ENCODE measurements at regions not wholly inside any gene's neighbourhood (a gene's known extent, or its start where the extent isn't known, plus 50 kb on each side); places are given as distances from the start of the nearest gene placed in this dataset.
"Not testable (repeated sequence)": the region's sequence is repeated elsewhere in the genome, so short reads cannot be mapped to it uniquely, and the experiment has no call there.

- no peak for DNase-seq
Observed at GRCh38 chr4:181835348-181835747, 407.9 kb upstream of the TENM3 start.

GRCh38 chr4:181838253-181838652 is 404.9 kb upstream of the TENM3 start:
- DNase-seq: no peak

DNA sequence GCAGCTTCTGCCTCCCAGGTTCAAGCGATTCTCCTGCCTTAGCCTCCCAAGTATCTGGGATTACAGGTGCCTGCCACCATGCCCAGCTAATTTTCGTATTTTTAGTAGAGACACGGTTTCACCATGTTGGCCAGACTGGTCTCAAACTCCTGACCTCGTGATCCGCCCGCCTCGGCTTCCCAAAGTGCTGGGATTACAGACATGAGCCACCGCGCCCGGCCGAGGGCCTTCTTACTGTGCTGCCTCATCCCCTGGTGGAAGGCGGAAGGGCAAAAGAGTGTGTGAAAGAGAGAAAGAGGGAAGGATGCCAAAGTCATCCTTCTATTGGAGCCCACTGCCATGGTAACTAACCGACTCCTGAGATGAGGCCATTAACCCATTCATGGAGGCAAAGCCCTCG is 399.4 kb upstream of the TENM3 start:
- DNase-seq: not testable (repeated sequence)

GRCh38 chr4:181845617-181846016 is 397.6 kb upstream of the TENM3 start:
- no peak for DNase-seq

- no peak for DNase-seq
Observed at GRCh38 chr4:181846934-181847333, 396.3 kb upstream of the TENM3 start.

GRCh38 chr4:181848357-181848756 is 394.8 kb upstream of the TENM3 start:
- no peak for DNase-seq

GRCh38 chr4:181849472-181849871 is 393.7 kb upstream of the TENM3 start:
- DNase-seq: no peak

DNA sequence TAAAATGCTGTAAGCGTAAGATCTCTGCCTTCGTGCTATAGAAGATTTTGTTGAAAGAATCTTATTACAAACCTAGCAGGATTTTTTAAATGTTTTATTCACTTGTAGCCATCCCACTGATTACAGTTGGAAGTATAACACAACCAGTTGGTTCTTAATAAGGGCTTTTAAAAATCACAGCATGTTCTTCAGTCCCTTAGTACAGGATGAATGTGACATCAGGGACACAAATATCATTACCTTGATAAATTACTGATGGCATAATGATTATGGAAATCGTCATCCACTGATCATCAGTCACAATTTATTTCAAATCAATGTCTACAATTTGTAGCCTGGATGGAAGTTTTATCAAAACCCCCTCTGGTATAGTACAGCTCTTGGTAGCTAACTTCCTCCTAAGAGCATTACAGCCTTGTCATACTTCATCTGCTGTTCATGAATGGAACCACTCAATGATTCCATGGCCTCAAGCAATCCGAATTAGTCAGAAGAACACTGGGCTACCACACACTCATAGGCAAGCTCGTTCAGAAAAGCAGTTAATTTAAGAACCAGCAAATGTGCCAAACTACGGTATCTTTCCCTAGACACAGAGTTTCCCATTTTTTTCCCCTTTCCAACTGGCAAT is 389.2 kb upstream of the TENM3 start:
- no peak for DNase-seq

DNA sequence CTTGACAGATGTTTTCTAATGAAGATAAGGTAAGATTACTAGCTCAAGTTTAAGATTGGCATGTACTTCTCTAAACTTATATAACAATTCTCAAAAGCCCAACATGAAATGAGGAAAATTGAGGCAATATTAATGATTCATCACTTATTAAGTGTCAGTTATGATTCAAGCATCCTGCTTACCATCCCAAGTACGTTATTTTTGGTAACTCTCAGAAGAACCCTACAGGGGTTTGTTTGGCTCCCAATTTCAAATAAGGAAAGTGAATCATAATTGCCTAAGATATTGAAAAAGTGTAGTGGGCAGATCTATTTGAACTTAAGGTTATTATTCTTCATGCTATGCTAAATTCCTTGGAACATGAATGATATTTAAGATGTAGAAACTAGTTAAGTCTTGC is 387.9 kb upstream of the TENM3 start:
- no peak for DNase-seq

- not testable (repeated sequence) for DNase-seq
Observed at GRCh38 chr4:181857471-181857870, 385.7 kb upstream of the TENM3 start.

- no peak for DNase-seq
Observed at GRCh38 chr4:181858741-181859140, 384.5 kb upstream of the TENM3 start.

DNA sequence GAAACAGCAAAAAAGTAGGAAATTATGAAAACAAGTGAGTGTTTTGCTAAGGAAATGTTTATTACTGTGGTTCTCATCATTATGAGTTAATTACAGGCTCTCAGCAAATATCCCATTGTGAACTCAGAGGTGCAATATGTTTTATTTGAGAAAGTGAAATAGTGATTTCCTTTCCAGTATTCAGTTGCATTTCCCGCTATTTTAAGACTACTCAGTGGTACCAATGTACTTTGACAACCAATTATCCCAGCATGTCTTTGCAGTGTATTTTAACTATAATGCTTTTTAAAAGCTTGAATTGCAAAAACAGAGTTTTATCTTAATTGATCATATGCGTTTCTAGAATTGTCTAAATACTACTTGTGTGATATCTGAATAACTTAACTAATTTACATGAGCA is 383.8 kb upstream of the TENM3 start:
- DNase-seq: no peak

- DNase-seq: peak; percentile 69
Observed at GRCh38 chr4:181860157-181860556, 383.0 kb upstream of the TENM3 start.

DNA sequence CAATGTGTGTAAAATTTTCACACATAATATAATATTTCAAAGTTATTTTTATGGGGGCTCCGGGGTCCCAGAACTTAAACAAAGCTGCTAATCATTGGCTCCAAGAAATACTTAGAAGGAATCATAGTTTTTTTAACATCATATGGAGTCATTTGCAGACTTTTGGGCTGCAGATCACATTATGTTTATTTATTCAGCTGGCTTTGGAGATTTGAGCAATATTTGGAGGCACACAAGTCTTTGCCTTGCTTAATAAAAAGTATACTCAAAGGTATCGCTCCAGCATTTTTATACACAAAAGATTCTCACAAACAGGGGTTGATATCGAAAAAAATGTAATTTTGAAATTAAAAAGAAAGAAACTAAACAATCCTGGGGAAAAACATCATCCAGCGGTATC is 382.5 kb upstream of the TENM3 start:
- no peak for DNase-seq

DNA sequence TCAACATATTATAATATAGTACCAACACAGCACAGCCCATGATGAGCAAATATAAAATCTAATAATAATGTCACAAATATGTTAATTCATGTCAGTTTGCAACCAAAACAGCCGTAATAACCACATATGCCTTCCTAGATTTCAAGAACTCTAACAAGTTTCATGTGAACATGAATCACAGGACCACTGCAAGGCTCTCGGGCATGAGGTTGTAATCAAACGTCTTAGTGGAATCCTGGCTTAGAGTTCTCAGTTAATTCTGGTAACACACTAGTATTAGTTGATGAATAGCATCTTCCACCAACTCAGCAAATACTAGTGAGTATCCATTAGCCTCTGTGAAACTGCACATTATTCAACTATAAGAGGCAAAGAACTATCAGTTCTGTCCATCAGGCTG is 379.3 kb upstream of the TENM3 start:
- no peak for DNase-seq

- no peak for DNase-seq
Observed at GRCh38 chr4:181870326-181870725, 372.9 kb upstream of the TENM3 start.

DNA sequence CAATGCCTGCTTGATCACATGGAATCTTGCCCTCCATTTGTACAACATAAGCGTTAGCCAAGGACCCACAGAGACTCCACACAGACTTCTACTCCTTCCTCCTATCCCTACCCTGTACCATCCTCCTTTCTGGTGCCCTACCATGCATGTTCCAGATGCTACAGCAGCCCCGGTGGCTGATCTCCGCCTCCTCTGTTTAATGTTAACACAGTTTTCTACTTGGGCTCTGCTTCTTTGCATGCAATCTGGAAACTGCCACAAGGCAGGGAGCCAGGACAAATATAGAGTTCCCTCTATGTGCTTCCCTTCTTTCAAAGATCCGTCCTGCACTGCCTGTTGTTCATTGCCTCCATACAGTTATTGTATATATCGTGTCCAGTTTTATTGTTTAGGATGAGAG is 368.6 kb upstream of the TENM3 start:
- no peak for DNase-seq

GRCh38 chr4:181877329-181877848 is 365.8 kb upstream of the TENM3 start:
- DNase-seq: peak; percentile 48

DNA sequence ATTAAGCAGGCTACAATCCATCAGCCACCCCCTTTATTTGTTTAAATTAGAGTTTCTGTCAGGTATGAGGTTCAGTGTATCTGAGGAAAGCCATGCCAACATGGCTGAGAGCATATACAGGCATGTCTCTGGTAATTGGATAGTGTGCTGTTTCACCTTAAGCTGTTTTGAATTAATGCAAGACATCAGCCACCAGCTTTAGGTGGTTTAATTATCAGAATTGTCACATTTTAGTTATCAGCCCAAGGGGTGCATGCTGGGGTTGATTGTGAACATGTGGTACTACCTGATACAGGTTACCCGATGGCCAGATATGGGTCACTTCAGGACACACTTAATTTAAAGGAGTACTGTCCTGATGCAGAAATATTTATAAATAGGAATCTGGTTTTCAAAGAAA is 353.2 kb upstream of the TENM3 start:
- no peak for DNase-seq

GRCh38 chr4:181890911-181891310 is 352.3 kb upstream of the TENM3 start:
- DNase-seq: no peak

DNA sequence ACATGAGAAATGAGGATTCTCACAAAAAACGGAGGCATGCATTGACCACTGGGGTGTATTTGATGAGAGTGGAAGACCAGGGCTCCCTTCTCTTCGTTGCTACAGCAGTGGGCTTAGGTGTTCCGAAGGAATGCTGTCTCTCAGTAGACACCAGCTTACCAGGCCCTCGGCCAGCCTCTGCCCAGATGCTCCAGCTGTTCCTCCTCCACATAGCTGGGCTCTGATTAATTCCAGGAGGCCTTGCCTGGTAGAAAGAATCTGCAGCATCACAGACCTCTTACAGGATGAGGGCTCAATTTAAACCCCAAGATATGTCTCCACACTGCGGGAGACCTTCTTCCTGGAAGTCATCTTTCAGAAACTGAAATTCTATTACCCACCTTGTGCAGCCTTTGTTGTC is 346.6 kb upstream of the TENM3 start:
- DNase-seq: peak; percentile 80

- DNase-seq: peak; percentile 80
Observed at GRCh38 chr4:181897935-181898334, 345.3 kb upstream of the TENM3 start.

DNA sequence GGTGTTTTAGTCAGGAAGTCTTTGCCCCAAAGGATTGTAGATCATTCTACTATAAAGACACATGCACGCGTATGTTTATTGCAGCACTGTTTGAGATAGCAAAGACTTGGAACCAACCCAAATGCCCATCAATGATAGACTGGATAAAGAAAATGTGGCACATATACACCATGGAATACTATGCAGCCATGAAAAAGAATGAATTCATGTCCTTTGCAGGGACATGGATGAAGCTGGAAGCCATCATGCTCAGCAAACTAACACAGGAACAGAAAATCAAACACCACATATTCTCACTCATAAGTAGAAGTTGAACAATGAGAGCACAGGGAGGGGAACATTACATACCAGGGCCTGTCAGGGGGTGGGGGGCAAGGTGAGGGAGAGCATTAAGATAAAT is 340.8 kb upstream of the TENM3 start:
- DNase-seq: not testable (repeated sequence)

- no peak for DNase-seq
Observed at GRCh38 chr4:181905708-181906107, 337.5 kb upstream of the TENM3 start.

GRCh38 chr4:181908168-181908567 is 335.0 kb upstream of the TENM3 start:
- DNase-seq: no peak

All from NCI-H226 (cell line).